Esophagus squamous epithelium (tissue), 4 donors: ENCODE measurements at regions not wholly inside any gene's neighbourhood (a gene's known extent, or its start where the extent isn't known, plus 50 kb on each side); places are given as distances from the start of the nearest gene placed in this dataset.

Source experiments
- CTCF ChIP-seq, 6 experiments: fragments of 450-650 bp in 4 of 6; fragments of 200-600 bp in 2 of 6; sonication (generic) in 2 of 6; IDR thresholded peaks; one replicate each; pipeline ENCODE4 v1.5.1; 2016 to 2019; ENCODE audit warnings: antibody characterized with exemption in 6 of 6, mild to moderate bottlenecking in 4 of 6, moderate library complexity in 4 of 6
- POLR2A ChIP-seq, 4 donors: fragments of 450-650 bp; IDR thresholded peaks; one replicate each; pipeline ENCODE4 v1.6.1; 2017; ENCODE audit warnings: antibody characterized with exemption in 4 of 4, mild to moderate bottlenecking in 4 of 4, moderate library complexity in 3 of 4

- no peak for TF ChIP-seq POLR2A (IDR thresholded peaks at IDR 0.05)
- TF ChIP-seq CTCF (IDR thresholded peaks at IDR 0.05), result no peak
Measured at GRCh38 chr6:163935158-163935762, 520.7 kb downstream of the QKI start.
